Kidney (tissue), 13 donors: ENCODE measurements at regions not wholly inside any gene's neighbourhood (a gene's known extent, or its start where the extent isn't known, plus 50 kb on each side); places are given as distances from the start of the nearest gene placed in this dataset.

Experiments used
- DNase-seq, 5 donors: peaks; one replicate each; pipeline ENCODE4 v3.0.0-alpha.2; 2013 to 2020
- FAIRE-seq: peaks from 2 replicates; lab custom pipeline; 2012; peaks lifted over from hg19 to GRCh38; lab: Jason Lieb, UNC
- H3K27ac ChIP-seq, 2 donors: one replicate each; pipeline ENCODE4 v1.7.0; 2013; ENCODE audit warnings: low read depth in 2 of 2, low read length in 2 of 2, inconsistent platforms in 1 of 2
- H3K27me3 ChIP-seq: one replicate; pipeline ENCODE4 v1.7.1; 2013; ENCODE audit warnings: low read length, inconsistent platforms; ENCODE audit not compliant: control insufficient read depth, insufficient read depth
- H3K36me3 ChIP-seq, 3 donors: one replicate each; pipeline versions ENCODE4 v1.7.0 to v1.7.1; 2013; ENCODE audit warnings: low read length in 3 of 3, control low read depth in 1 of 3, inconsistent platforms in 1 of 3; ENCODE audit not compliant: insufficient read depth in 3 of 3, control insufficient read depth in 2 of 3
- H3K4me1 ChIP-seq, 3 donors: one replicate each; pipeline versions ENCODE4 v1.7.0 to v1.7.1; 2013; ENCODE audit warnings: low read length in 3 of 3, inconsistent platforms in 1 of 3, low read depth in 1 of 3; ENCODE audit not compliant: control insufficient read depth in 2 of 3, insufficient read depth in 2 of 3
- H3K4me3 ChIP-seq, 3 donors: one replicate each; pipeline versions ENCODE4 v1.7.0 to v1.8.1; 2013; ENCODE audit warnings: low read length in 3 of 3, control low read depth in 1 of 3, inconsistent platforms in 1 of 3
- H3K9ac ChIP-seq, 3 donors: one replicate each; pipeline versions ENCODE4 v1.7.0 to v1.7.1; 2013; ENCODE audit warnings: low read length in 3 of 3, control low read depth in 1 of 3, inconsistent platforms in 1 of 3
- H3K9me3 ChIP-seq, 3 donors: one replicate each; pipeline versions ENCODE4 v1.7.0 to v1.7.1; 2013; ENCODE audit warnings: low read length in 3 of 3, control low read depth in 1 of 3, inconsistent platforms in 1 of 3; ENCODE audit not compliant: control insufficient read depth in 2 of 3, insufficient read depth in 1 of 3
- CTCF ChIP-seq: IDR thresholded peaks from 3 replicates; pipeline ENCODE4 v1.5.1; 2012; ENCODE audit warnings: mild to moderate bottlenecking, moderate library complexity, borderline replicate concordance; ENCODE audit not compliant: insufficient read depth; ENCODE audit errors: extremely low read depth
- intact Hi-C: fragments of 100-400 bp; cut with DNase I; formaldehyde crosslinking; loops from one replicate; pipeline ENCODE4 v1.11.1; 2022
- donor health status: control.
- donor health status: control.
- donor health status: control.
- donor health status: control.
- donor health status: control.
- donor health status: DM: yes; HTN: yes; CAD: no.
- donor health status: Normal renal cell carcinoma (clear cell type).

- Histone ChIP-seq H3K4me3 (no peak overlapping the region), H3K4me1 (no peaks in the 10 kb centered on the region), H3K27ac (no peak overlapping the region), H3K9me3 (no peaks in the 10 kb centered on the region), H3K36me3 (no peaks in the 10 kb centered on the region), H3K27me3 (peaks cover 8% of the 10 kb centered on the region), H3K9ac (no peak overlapping the region)
- DNase-seq, result peak in 1 of 5 donors; percentile 17
- intact Hi-C loops, result no loop called here
- TF ChIP-seq CTCF, result no peak
- no peak for FAIRE-seq
Measured at GRCh38 chr4:8690216-8691150, 97.9 kb downstream of the CPZ start.

- FAIRE-seq (no peak), DNase-seq (peak in 2 of 5 donors; percentile 13 to 69)
- H3K36me3 ChIP-seq, result no peaks in the 10 kb centered on the region
- peaks cover 8% of the 10 kb centered on the region for H3K27me3 ChIP-seq
- no peaks in the 10 kb centered on the region for H3K9me3 ChIP-seq
- no peaks in the 10 kb centered on the region for H3K4me1 ChIP-seq
- intact Hi-C loops, result no loop called here
- no peak for TF ChIP-seq CTCF
- H3K27ac ChIP-seq, result no peak overlapping the region
- no peak overlapping the region for H3K9ac ChIP-seq
- H3K4me3 ChIP-seq, result no peak overlapping the region
Measured at GRCh38 chr4:8689741-8690140, 97.2 kb downstream of the CPZ start.

- no peak for TF ChIP-seq CTCF
- FAIRE-seq (no peak), DNase-seq (no peak)
- Histone ChIP-seq H3K27me3 (peaks cover 8% of the 10 kb centered on the region), H3K36me3 (no peaks in the 10 kb centered on the region), H3K4me3 (no peak overlapping the region), H3K27ac (no peak overlapping the region), H3K4me1 (no peaks in the 10 kb centered on the region), H3K9me3 (no peaks in the 10 kb centered on the region), H3K9ac (no peak overlapping the region)
- intact Hi-C loops, result no loop called here
Measured at GRCh38 chr4:8688908-8689445, 96.4 kb downstream of the CPZ start.
